H9 (cell line): ENCODE measurements at regions not wholly inside any gene's neighbourhood (a gene's known extent, or its start where the extent isn't known, plus 50 kb on each side); places are given as distances from the start of the nearest gene placed in this dataset.

Source experiments
- DNase-seq: peaks from one replicate; pipeline ENCODE4 v3.0.0-alpha.2; 2017
- H2AFZ ChIP-seq: one replicate; pipeline ENCODE4 v1.6.1; 2013; ENCODE audit warnings: mild to moderate bottlenecking, low read length, control low read depth, moderate library complexity
- H2AK5ac ChIP-seq: 2 replicates; pipeline ENCODE4 v1.6.1; 2013; ENCODE audit warnings: low read length, control low read depth, mixed read lengths; ENCODE audit not compliant: insufficient read length
- H2BK120ac ChIP-seq: one replicate; pipeline ENCODE4 v1.6.1; 2013; ENCODE audit warnings: low read depth, mild to moderate bottlenecking, low read length, control low read depth, inconsistent platforms; ENCODE audit not compliant: poor library complexity, severe bottlenecking
- H2BK12ac ChIP-seq: 2 replicates; pipeline ENCODE4 v1.6.1; 2013; ENCODE audit warnings: low read length, control low read depth, mixed read lengths, low read depth; ENCODE audit not compliant: insufficient read length
- H2BK15ac ChIP-seq: 2 replicates; pipeline ENCODE4 v1.6.1; 2013; ENCODE audit warnings: low read depth, low read length, control low read depth
- H2BK20ac ChIP-seq: one replicate; pipeline ENCODE4 v1.6.1; 2013; ENCODE audit warnings: low read depth, mild to moderate bottlenecking, low read length, control low read depth, inconsistent platforms; ENCODE audit not compliant: poor library complexity, severe bottlenecking
- H2BK5ac ChIP-seq: 2 replicates; pipeline ENCODE4 v1.6.1; 2013; ENCODE audit warnings: low read length, control low read depth, mixed read lengths; ENCODE audit not compliant: insufficient read length
- H3K14ac ChIP-seq: 2 replicates; pipeline ENCODE4 v1.6.1; 2013; ENCODE audit warnings: low read length, control low read depth; ENCODE audit not compliant: insufficient read depth
- H3K18ac ChIP-seq: 2 replicates; pipeline ENCODE4 v1.6.1; 2013; ENCODE audit warnings: low read depth, mild to moderate bottlenecking, mixed read lengths, low read length, control low read depth; ENCODE audit not compliant: insufficient read length
- H3K23ac ChIP-seq: 2 replicates; pipeline ENCODE4 v1.6.1; 2013; ENCODE audit warnings: low read length, control low read depth, mixed read lengths, low read depth; ENCODE audit not compliant: insufficient read length
- H3K23me2 ChIP-seq: 2 replicates; pipeline ENCODE4 v1.6.1; 2013; ENCODE audit warnings: low read depth, mild to moderate bottlenecking, mixed read lengths, low read length, control low read depth; ENCODE audit not compliant: insufficient read length, poor library complexity, severe bottlenecking
- H3K27ac ChIP-seq: 2 replicates; pipeline ENCODE4 v1.5.1; 2013; ENCODE audit warnings: low read length, control low read depth, mixed read lengths, low read depth; ENCODE audit not compliant: insufficient read length
- H3K27me3 ChIP-seq: 2 replicates; pipeline ENCODE4 v1.6.1; 2013; ENCODE audit warnings: low read length, control low read depth, inconsistent platforms; ENCODE audit not compliant: insufficient read depth
- H3K4ac ChIP-seq: 2 replicates; pipeline ENCODE4 v1.6.1; 2013; ENCODE audit warnings: low read depth, mild to moderate bottlenecking, control low read depth, inconsistent platforms, low read length, moderate library complexity
- H3K4me1 ChIP-seq: 2 replicates; pipeline ENCODE4 v1.6.1; 2013; ENCODE audit warnings: low read length, control low read depth, inconsistent platforms; ENCODE audit not compliant: insufficient read depth
- H3K4me2 ChIP-seq: 2 replicates; pipeline ENCODE4 v1.6.1; 2013; ENCODE audit warnings: low read length, control low read depth, mixed read lengths; ENCODE audit not compliant: insufficient read length, insufficient read depth
- H3K56ac ChIP-seq: 2 replicates; pipeline ENCODE4 v1.6.1; 2013; ENCODE audit warnings: low read depth, mild to moderate bottlenecking, mixed read lengths, low read length, control low read depth; ENCODE audit not compliant: insufficient read length
- H3K79me1 ChIP-seq: 2 replicates; pipeline ENCODE4 v1.6.1; 2013; ENCODE audit warnings: low read depth, mild to moderate bottlenecking, moderate library complexity, low read length, control low read depth, inconsistent platforms; ENCODE audit not compliant: insufficient read depth, poor library complexity, severe bottlenecking
- H3K79me2 ChIP-seq: 2 replicates; pipeline ENCODE4 v1.6.1; 2013; ENCODE audit warnings: low read length, control low read depth, inconsistent platforms; ENCODE audit not compliant: insufficient read depth
- H3K9ac ChIP-seq: 2 replicates; pipeline ENCODE4 v1.6.1; 2013; ENCODE audit warnings: low read length, control low read depth, mixed read lengths; ENCODE audit not compliant: insufficient read length; ENCODE audit errors: extremely low read depth
- H3K9me3 ChIP-seq: one replicate; pipeline ENCODE4 v1.6.1; 2013; ENCODE audit warnings: low read depth, low read length, inconsistent platforms; ENCODE audit not compliant: control insufficient read depth
- H3T11ph ChIP-seq: one replicate; pipeline ENCODE4 v1.6.1; 2013; ENCODE audit warnings: mild to moderate bottlenecking, low read length, control low read depth, inconsistent platforms
- H4K20me1 ChIP-seq: one replicate; pipeline ENCODE4 v1.6.1; 2013; ENCODE audit not compliant: control insufficient read depth, insufficient read length, insufficient read depth
- H4K5ac ChIP-seq: 2 replicates; pipeline ENCODE4 v1.6.1; 2013; ENCODE audit warnings: low read depth, mild to moderate bottlenecking, mixed read lengths, low read length, control low read depth; ENCODE audit not compliant: insufficient read length
- H4K8ac ChIP-seq: replicated peaks from 2 replicates; pipeline ENCODE4 v1.6.1; 2013; ENCODE audit warnings: low read length, control low read depth, mixed read lengths, low read depth; ENCODE audit not compliant: insufficient read length
- H4K91ac ChIP-seq: 2 replicates; pipeline ENCODE4 v1.6.1; 2013; ENCODE audit warnings: low read depth, mild to moderate bottlenecking, moderate library complexity, mixed read lengths, low read length, control low read depth; ENCODE audit not compliant: insufficient read length
- H3K27ac Mint-ChIP-seq, 3 experiments: 2 replicates in 2 of 3; 3 replicates in 1 of 3; pipeline ENCODE4 v1.8.0; 2020 to 2021; ENCODE audit warnings: mixed read lengths in 3 of 3, mild to moderate bottlenecking in 1 of 3, moderate library complexity in 1 of 3
- H3K27me3 Mint-ChIP-seq: 2 replicates; pipeline ENCODE4 v1.8.0; 2021; ENCODE audit warnings: low read depth, mild to moderate bottlenecking, moderate library complexity, mixed read lengths
- H3K36me3 Mint-ChIP-seq, 3 experiments: 2 replicates in 2 of 3; 3 replicates in 1 of 3; pipeline ENCODE4 v1.8.0; 2020 to 2021; ENCODE audit warnings: low read depth in 3 of 3, mixed read lengths in 3 of 3; ENCODE audit not compliant: insufficient read depth in 1 of 3
- H3K4me1 Mint-ChIP-seq, 2 experiments: 2 replicates each; pipeline ENCODE4 v1.8.0; 2020; ENCODE audit warnings: mixed read lengths in 2 of 2
- H3K4me3 Mint-ChIP-seq, 2 experiments: 2 replicates in 1 of 2; 3 replicates in 1 of 2; pipeline ENCODE4 v1.8.0; 2020 to 2021; ENCODE audit warnings: mild to moderate bottlenecking in 2 of 2, mixed read lengths in 2 of 2, moderate library complexity in 1 of 2
- H3K9me3 Mint-ChIP-seq, 2 experiments: 2 replicates in 1 of 2; 3 replicates in 1 of 2; pipeline ENCODE4 v1.8.0; 2020; ENCODE audit warnings: mild to moderate bottlenecking in 2 of 2, mixed read lengths in 2 of 2, moderate library complexity in 1 of 2
- WGBS: extraction: QIAGEN DNeasy Blood & Tissue Kit; methylation state at CpG from one replicate; pipeline ENCODE4 v1.1.7; 2013; ENCODE audit warnings: missing lambda C conversion rate, low lambda C conversion rate, mixed read lengths; ENCODE audit not compliant: insufficient read length; ENCODE audit errors: extremely low coverage; 5-methylcytosine and 5-hydroxymethylcytosine counted together
- TF ChIP-seq, protein P1 (sequence below): fragments of 200-600 bp; sonication (generic); conservative IDR thresholded peaks from 3 replicates; pipeline ENCODE4 v1.8.0; 2021; ENCODE audit warnings: antibody characterized with exemption, mild to moderate bottlenecking

DNA sequence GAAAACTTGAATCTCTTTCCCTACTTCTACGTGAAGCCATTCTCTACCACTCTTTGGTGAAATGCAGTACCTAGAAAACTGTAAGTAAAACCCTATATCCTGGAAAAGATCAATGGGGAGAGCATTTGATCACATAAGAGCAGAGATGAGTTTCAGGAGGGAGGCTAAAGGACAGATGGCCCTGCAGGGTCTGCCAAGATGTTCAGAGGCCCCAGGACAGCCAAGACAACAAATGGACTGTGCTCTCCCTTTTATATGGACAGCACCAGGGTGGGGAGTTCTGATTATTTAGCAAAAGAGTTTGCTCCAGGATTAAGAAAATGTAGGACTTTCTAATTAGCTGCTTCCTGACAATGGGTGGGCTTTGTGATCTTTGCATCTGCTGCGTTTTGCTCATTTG, 101.7 kb downstream of the DCK start:
- H3K79me1 ChIP-seq = no peaks in the 10 kb centered on the region
- no peak overlapping the region for H2BK20ac ChIP-seq
- peaks cover 0 to 8% (median 5%) of the 10 kb centered on the region in 3 experiments; a peak in 6 of 7 replicates for H3K36me3 Mint-ChIP-seq
- H3K27ac Mint-ChIP-seq = no peak overlapping the region; a peak in 1 of 7 replicates
- H3K23me2 ChIP-seq = no peaks in the 10 kb centered on the region
- H2BK120ac ChIP-seq = no peak overlapping the region
- no peaks in the 10 kb centered on the region for H3K4me1 ChIP-seq
- H3K9ac ChIP-seq = no peak overlapping the region
- no peak overlapping the region for H3K18ac ChIP-seq
- peaks cover 8 to 14% of the 10 kb centered on the region in 2 experiments for H3K9me3 Mint-ChIP-seq
- no peaks in the 10 kb centered on the region for H3K27me3 ChIP-seq
- H3K79me2 ChIP-seq = no peaks in the 10 kb centered on the region
- no peak for DNase-seq
- TF ChIP-seq, protein P1, sequence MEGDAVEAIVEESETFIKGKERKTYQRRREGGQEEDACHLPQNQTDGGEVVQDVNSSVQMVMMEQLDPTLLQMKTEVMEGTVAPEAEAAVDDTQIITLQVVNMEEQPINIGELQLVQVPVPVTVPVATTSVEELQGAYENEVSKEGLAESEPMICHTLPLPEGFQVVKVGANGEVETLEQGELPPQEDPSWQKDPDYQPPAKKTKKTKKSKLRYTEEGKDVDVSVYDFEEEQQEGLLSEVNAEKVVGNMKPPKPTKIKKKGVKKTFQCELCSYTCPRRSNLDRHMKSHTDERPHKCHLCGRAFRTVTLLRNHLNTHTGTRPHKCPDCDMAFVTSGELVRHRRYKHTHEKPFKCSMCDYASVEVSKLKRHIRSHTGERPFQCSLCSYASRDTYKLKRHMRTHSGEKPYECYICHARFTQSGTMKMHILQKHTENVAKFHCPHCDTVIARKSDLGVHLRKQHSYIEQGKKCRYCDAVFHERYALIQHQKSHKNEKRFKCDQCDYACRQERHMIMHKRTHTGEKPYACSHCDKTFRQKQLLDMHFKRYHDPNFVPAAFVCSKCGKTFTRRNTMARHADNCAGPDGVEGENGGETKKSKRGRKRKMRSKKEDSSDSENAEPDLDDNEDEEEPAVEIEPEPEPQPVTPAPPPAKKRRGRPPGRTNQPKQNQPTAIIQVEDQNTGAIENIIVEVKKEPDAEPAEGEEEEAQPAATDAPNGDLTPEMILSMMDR = no peak
- no peak overlapping the region for H3T11ph ChIP-seq
- H4K20me1 ChIP-seq = no peaks in the 10 kb centered on the region
- H3K27me3 Mint-ChIP-seq = no peaks in the 10 kb centered on the region; the same call in 1 of the 2 replicates
- H3K23ac ChIP-seq = no peak overlapping the region
- H3K4ac ChIP-seq = no peak overlapping the region
- H3K4me1 Mint-ChIP-seq = peaks cover 15% of the 10 kb centered on the region in 2 experiments
- H2BK5ac ChIP-seq = no peak overlapping the region
- H4K8ac ChIP-seq = no peak overlapping the region
- H4K91ac ChIP-seq = no peak overlapping the region
- no peak overlapping the region; a peak in 1 of 5 replicates for H3K4me3 Mint-ChIP-seq
- no CpG with 5 or more reads among the region's 2 CpGs for WGBS
- H3K27ac ChIP-seq = no peak overlapping the region
- no peak overlapping the region for H3K56ac ChIP-seq
- H3K9me3 ChIP-seq = no peaks in the 10 kb centered on the region
- H4K5ac ChIP-seq = no peak overlapping the region
- H2AFZ ChIP-seq = no peak overlapping the region
- no peak overlapping the region for H2BK12ac ChIP-seq
- no peak overlapping the region for H2BK15ac ChIP-seq
- H3K14ac ChIP-seq = no peak overlapping the region
- H2AK5ac ChIP-seq = no peak overlapping the region
- no peak overlapping the region for H3K4me2 ChIP-seq
